GM10248 (cell line): ENCODE measurements at regions not wholly inside any gene's neighbourhood (a gene's known extent, or its start where the extent isn't known, plus 50 kb on each side); places are given as distances from the start of the nearest gene placed in this dataset.
A peak's percentile ranks its signal among the peaks of the same experiment; 100 is the strongest.

Experiments
- CTCF ChIA-PET: fragments of 300-600 bp; sonication (Branson Sonifier 250); formaldehyde crosslinking; extraction: SDS; loops from one replicate; lab custom pipeline; 2021; ENCODE audit warnings: antibody characterized with exemption; lab: Yijun Ruan, JAX
- POLR2A ChIA-PET: fragments of 350-650 bp; sonication (Branson Sonifier 250); formaldehyde crosslinking; extraction: SDS; loops from one replicate; lab custom pipeline; 2020; ENCODE audit warnings: antibody characterized with exemption; lab: Yijun Ruan, JAX
- DNase-seq: peaks from one replicate; pipeline ENCODE4 v3.0.0; 2012; ENCODE audit errors: extremely low spot score
- TF ChIP-seq, protein P1 (sequence below): IDR thresholded peaks from 2 replicates; pipeline ENCODE4 v1.5.1; 2012; ENCODE audit warnings: mild to moderate bottlenecking, low read depth; ENCODE audit errors: extremely low read depth, missing control alignments, control extremely low read depth

DNA sequence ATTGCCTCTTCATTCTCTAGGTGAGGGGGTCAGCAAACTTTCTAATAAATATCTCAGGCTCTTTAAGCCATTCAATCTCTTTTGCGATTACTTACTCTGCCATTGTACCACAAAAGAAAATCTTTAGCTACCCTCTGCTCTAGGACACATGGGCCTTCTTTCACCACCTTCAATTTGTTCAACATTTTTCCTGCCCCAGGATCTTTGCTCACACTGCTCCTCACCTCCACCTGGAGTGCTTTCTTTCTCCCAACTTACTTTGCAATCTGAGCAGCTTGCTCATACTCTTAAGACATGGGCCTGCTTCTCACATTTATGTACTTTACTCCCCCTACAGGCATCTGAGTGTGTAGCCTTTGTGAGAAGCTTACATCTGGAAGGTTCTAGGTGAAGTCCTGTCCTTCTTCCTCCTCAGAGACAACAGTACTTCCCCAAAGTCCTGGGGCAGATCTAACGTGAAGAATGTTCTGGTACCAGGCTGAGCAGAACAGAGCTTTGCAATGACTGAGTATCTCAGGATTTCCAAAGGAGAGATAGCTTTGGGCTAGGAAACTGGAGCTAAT lies 55.0 kb upstream of the PRDM5 start:
- ChIA-PET CTCF (interaction anchor here (0.8 to 1.5 kb wide), 9 partner anchors 8 to 823 kb away, joined by 3 to 7 read pairs (median 4); no protein-coding TSS in a partner anchor), POLR2A (no interaction called here)
- peak; percentile 20 for DNase-seq
- TF ChIP-seq, protein P1, sequence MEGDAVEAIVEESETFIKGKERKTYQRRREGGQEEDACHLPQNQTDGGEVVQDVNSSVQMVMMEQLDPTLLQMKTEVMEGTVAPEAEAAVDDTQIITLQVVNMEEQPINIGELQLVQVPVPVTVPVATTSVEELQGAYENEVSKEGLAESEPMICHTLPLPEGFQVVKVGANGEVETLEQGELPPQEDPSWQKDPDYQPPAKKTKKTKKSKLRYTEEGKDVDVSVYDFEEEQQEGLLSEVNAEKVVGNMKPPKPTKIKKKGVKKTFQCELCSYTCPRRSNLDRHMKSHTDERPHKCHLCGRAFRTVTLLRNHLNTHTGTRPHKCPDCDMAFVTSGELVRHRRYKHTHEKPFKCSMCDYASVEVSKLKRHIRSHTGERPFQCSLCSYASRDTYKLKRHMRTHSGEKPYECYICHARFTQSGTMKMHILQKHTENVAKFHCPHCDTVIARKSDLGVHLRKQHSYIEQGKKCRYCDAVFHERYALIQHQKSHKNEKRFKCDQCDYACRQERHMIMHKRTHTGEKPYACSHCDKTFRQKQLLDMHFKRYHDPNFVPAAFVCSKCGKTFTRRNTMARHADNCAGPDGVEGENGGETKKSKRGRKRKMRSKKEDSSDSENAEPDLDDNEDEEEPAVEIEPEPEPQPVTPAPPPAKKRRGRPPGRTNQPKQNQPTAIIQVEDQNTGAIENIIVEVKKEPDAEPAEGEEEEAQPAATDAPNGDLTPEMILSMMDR = peak; percentile 31

DNA sequence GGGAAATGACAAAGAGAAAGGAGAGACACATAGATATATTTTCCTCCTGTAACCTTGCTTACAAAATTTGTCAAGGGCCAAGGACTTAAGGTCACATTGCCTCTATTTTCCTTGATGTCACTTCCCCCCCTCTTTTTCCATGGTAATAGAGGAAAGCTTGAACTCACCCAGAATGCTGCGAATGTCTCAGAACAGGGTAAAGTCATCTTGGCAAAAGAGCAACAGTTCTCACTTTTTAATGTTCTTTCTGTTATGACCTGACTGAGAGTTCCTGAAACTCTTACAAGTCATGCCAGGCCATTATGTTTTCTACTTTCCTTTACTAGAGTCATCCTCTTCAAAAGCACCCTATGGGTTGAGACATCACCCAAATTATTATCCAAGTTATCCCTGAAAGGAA lies 50.7 kb upstream of the PRDM5 start:
- DNase-seq = no peak
- TF ChIP-seq, protein P1 = no peak
- ChIA-PET POLR2A (no interaction called here), CTCF (no interaction called here)
